K562 (cell line): ENCODE measurements at regions not wholly inside any gene's neighbourhood (a gene's known extent, or its start where the extent isn't known, plus 50 kb on each side); places are given as distances from the start of the nearest gene placed in this dataset.

Source experiments
- IRF2 ChIP-seq: sonication (generic); formaldehyde crosslinking; IDR thresholded peaks from 2 replicates; pipeline ENCODE4 v1.8.1; 2022; ENCODE audit warnings: mild to moderate bottlenecking, missing genetic modification reagents
- MTA3 ChIP-seq: fragments of 450-650 bp; formaldehyde crosslinking; IDR thresholded peaks from 2 replicates; pipeline ENCODE4 v1.6.1; 2017; ENCODE audit warnings: mild to moderate bottlenecking, borderline replicate concordance
- NFE2L1 ChIP-seq: fragments of 450-650 bp; IDR thresholded peaks from 2 replicates; pipeline ENCODE4 v1.6.1; 2016; ENCODE audit warnings: missing genetic modification characterization, low read depth, mild to moderate bottlenecking, missing compliant biosample characterization, moderate library complexity, borderline replicate concordance
- NFRKB ChIP-seq: fragments of 450-650 bp; IDR thresholded peaks from 2 replicates; pipeline ENCODE4 v1.6.1; 2016; ENCODE audit warnings: low read depth
- NR3C1 ChIP-seq: sonication (generic); formaldehyde crosslinking; IDR thresholded peaks from 2 replicates; pipeline ENCODE4 v1.8.1; 2022; ENCODE audit warnings: missing genetic modification reagents
- RNF2 ChIP-seq: sonication (generic); IDR thresholded peaks from 2 replicates; pipeline ENCODE4 v1.6.1; 2016
- TRIM24 ChIP-seq, 2 experiments: fragments of 450-650 bp; IDR thresholded peaks; 2 replicates each; pipeline ENCODE4 v1.6.1; 2016
- TSC22D4 ChIP-seq: fragments of 450-650 bp; IDR thresholded peaks from 2 replicates; pipeline ENCODE4 v1.6.1; 2016; ENCODE audit warnings: missing genetic modification characterization, missing biosample characterization, control low read depth
- ZNF239 ChIP-seq: fragments of 250-450 bp; sonication (Bioruptor Pico); IDR thresholded peaks from 2 replicates; pipeline ENCODE4 v1.4.0; 2020; ENCODE audit warnings: mild to moderate bottlenecking
- TF ChIP-seq, protein P1 (sequence below): sonication (generic); formaldehyde crosslinking; IDR thresholded peaks from 2 replicates; pipeline ENCODE4 v1.9.0; 2022; ENCODE audit warnings: mild to moderate bottlenecking, missing genetic modification reagents
- TF ChIP-seq, protein P2 (sequence below): fragments of 450-650 bp; formaldehyde crosslinking; IDR thresholded peaks from 2 replicates; pipeline ENCODE4 v1.4.0; 2020; ENCODE audit warnings: mild to moderate bottlenecking, moderate library complexity
- TF ChIP-seq, protein P3 (sequence below), 3 experiments: IDR thresholded peaks in 2 of 3; conservative IDR thresholded peaks in 1 of 3; 2 replicates each; pipeline ENCODE4 v1.5.1; 2011 to 2012; ENCODE audit warnings: low read length in 3 of 3, mild to moderate bottlenecking in 3 of 3, control low read depth in 2 of 3, improper control_type of control experiment in 1 of 3, inconsistent platforms in 1 of 3, low read depth in 1 of 3, mixed read lengths in 1 of 3, moderate library complexity in 1 of 3; ENCODE audit not compliant: insufficient read depth in 2 of 3
- TF ChIP-seq, protein P4 (sequence below), 2 experiments: IDR thresholded peaks; 2 replicates each; pipeline ENCODE4 v1.6.1; 2012; ENCODE audit warnings: improper control_type of control experiment in 2 of 2, low read depth in 2 of 2, low read length in 2 of 2, borderline replicate concordance in 1 of 2

DNA sequence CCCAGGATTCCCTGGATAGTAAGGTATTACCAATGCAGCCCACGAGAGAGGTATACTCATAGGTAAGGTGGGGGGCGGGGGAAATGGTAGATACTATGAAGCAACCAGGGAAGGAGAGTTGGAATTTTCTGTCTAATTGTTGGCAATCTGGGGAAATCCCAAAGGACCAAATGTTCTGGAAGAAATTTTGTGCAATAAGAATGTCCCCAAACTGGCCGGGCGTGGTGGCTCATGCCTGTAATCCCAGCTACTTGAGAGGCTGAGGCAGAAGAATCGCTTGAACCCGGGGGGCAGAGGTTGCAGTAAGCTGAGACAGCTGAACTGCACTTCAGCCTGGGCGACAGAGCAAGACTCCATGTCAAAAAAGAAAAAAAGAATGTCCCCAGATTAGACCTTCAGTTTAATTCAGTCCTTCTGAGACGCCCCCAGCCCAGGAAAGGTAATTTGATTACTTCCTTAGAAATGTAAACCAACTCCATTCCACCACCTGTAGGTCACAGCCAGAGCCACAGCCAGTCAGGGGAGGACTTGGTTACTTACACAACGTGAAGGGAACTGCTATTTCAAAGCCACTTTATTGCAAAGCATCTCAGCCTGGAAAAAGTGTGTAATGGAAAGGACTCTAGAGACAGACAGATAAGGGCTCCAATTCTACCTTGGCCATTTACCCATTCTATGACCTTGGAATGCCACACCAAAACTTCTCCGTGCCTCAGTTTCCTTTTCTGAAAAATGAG is 50.0 kb upstream of the KLF4 start:
- TF ChIP-seq TSC22D4 (tag) (no peak), NFRKB (no peak), MTA3 (no peak), IRF2 (CRISPR knock-in tag) (no peak), RNF2 (no peak), NR3C1 (CRISPR knock-in tag) (no peak), NFE2L1 (tag) (no peak), TRIM24 (IDR thresholded peaks at IDR 0.05) (no peak), ZNF239 (no peak)
- TF ChIP-seq, protein P1, sequence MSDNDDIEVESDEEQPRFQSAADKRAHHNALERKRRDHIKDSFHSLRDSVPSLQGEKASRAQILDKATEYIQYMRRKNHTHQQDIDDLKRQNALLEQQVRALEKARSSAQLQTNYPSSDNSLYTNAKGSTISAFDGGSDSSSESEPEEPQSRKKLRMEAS (CRISPR knock-in tag): no peak
- TF ChIP-seq, protein P2, sequence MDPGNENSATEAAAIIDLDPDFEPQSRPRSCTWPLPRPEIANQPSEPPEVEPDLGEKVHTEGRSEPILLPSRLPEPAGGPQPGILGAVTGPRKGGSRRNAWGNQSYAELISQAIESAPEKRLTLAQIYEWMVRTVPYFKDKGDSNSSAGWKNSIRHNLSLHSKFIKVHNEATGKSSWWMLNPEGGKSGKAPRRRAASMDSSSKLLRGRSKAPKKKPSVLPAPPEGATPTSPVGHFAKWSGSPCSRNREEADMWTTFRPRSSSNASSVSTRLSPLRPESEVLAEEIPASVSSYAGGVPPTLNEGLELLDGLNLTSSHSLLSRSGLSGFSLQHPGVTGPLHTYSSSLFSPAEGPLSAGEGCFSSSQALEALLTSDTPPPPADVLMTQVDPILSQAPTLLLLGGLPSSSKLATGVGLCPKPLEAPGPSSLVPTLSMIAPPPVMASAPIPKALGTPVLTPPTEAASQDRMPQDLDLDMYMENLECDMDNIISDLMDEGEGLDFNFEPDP (CRISPR knock-in tag): no peak
- TF ChIP-seq, protein P3, sequence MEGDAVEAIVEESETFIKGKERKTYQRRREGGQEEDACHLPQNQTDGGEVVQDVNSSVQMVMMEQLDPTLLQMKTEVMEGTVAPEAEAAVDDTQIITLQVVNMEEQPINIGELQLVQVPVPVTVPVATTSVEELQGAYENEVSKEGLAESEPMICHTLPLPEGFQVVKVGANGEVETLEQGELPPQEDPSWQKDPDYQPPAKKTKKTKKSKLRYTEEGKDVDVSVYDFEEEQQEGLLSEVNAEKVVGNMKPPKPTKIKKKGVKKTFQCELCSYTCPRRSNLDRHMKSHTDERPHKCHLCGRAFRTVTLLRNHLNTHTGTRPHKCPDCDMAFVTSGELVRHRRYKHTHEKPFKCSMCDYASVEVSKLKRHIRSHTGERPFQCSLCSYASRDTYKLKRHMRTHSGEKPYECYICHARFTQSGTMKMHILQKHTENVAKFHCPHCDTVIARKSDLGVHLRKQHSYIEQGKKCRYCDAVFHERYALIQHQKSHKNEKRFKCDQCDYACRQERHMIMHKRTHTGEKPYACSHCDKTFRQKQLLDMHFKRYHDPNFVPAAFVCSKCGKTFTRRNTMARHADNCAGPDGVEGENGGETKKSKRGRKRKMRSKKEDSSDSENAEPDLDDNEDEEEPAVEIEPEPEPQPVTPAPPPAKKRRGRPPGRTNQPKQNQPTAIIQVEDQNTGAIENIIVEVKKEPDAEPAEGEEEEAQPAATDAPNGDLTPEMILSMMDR (IDR thresholded peaks at IDR 0.05 in 2 of 3, conservative IDR thresholded peaks at IDR 0.05 in 1 of 3; ENCODE audit: insufficient read depth in 2 of 3, low read depth in 1 of 3, low read length in 3 of 3): 0 out of 6 replicates have a peak, but pooled peaks of 1 of the 3 experiments have one; percentile 0
- TF ChIP-seq, protein P4, sequence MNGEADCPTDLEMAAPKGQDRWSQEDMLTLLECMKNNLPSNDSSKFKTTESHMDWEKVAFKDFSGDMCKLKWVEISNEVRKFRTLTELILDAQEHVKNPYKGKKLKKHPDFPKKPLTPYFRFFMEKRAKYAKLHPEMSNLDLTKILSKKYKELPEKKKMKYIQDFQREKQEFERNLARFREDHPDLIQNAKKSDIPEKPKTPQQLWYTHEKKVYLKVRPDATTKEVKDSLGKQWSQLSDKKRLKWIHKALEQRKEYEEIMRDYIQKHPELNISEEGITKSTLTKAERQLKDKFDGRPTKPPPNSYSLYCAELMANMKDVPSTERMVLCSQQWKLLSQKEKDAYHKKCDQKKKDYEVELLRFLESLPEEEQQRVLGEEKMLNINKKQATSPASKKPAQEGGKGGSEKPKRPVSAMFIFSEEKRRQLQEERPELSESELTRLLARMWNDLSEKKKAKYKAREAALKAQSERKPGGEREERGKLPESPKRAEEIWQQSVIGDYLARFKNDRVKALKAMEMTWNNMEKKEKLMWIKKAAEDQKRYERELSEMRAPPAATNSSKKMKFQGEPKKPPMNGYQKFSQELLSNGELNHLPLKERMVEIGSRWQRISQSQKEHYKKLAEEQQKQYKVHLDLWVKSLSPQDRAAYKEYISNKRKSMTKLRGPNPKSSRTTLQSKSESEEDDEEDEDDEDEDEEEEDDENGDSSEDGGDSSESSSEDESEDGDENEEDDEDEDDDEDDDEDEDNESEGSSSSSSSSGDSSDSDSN (IDR thresholded peaks at IDR 0.05; ENCODE audit: borderline replicate concordance in 1 of 2, low read depth in 2 of 2, low read length in 2 of 2): no peak
